H9 (cell line): ENCODE measurements at regions not wholly inside any gene's neighbourhood (a gene's known extent, or its start where the extent isn't known, plus 50 kb on each side); places are given as distances from the start of the nearest gene placed in this dataset.

Experiments used
- DNase-seq: peaks from one replicate; pipeline ENCODE4 v3.0.0-alpha.2; 2017
- H2AFZ ChIP-seq: one replicate; pipeline ENCODE4 v1.6.1; 2013; ENCODE audit warnings: mild to moderate bottlenecking, low read length, control low read depth, moderate library complexity
- H2AK5ac ChIP-seq: 2 replicates; pipeline ENCODE4 v1.6.1; 2013; ENCODE audit warnings: low read length, control low read depth, mixed read lengths; ENCODE audit not compliant: insufficient read length
- H2BK120ac ChIP-seq: one replicate; pipeline ENCODE4 v1.6.1; 2013; ENCODE audit warnings: low read depth, mild to moderate bottlenecking, low read length, control low read depth, inconsistent platforms; ENCODE audit not compliant: poor library complexity, severe bottlenecking
- H2BK12ac ChIP-seq: 2 replicates; pipeline ENCODE4 v1.6.1; 2013; ENCODE audit warnings: low read length, control low read depth, mixed read lengths, low read depth; ENCODE audit not compliant: insufficient read length
- H2BK15ac ChIP-seq: 2 replicates; pipeline ENCODE4 v1.6.1; 2013; ENCODE audit warnings: low read depth, low read length, control low read depth
- H2BK20ac ChIP-seq: one replicate; pipeline ENCODE4 v1.6.1; 2013; ENCODE audit warnings: low read depth, mild to moderate bottlenecking, low read length, control low read depth, inconsistent platforms; ENCODE audit not compliant: poor library complexity, severe bottlenecking
- H2BK5ac ChIP-seq: 2 replicates; pipeline ENCODE4 v1.6.1; 2013; ENCODE audit warnings: low read length, control low read depth, mixed read lengths; ENCODE audit not compliant: insufficient read length
- H3K14ac ChIP-seq: 2 replicates; pipeline ENCODE4 v1.6.1; 2013; ENCODE audit warnings: low read length, control low read depth; ENCODE audit not compliant: insufficient read depth
- H3K18ac ChIP-seq: 2 replicates; pipeline ENCODE4 v1.6.1; 2013; ENCODE audit warnings: low read depth, mild to moderate bottlenecking, mixed read lengths, low read length, control low read depth; ENCODE audit not compliant: insufficient read length
- H3K23ac ChIP-seq: 2 replicates; pipeline ENCODE4 v1.6.1; 2013; ENCODE audit warnings: low read length, control low read depth, mixed read lengths, low read depth; ENCODE audit not compliant: insufficient read length
- H3K23me2 ChIP-seq: 2 replicates; pipeline ENCODE4 v1.6.1; 2013; ENCODE audit warnings: low read depth, mild to moderate bottlenecking, mixed read lengths, low read length, control low read depth; ENCODE audit not compliant: insufficient read length, poor library complexity, severe bottlenecking
- H3K27ac ChIP-seq: 2 replicates; pipeline ENCODE4 v1.5.1; 2013; ENCODE audit warnings: low read length, control low read depth, mixed read lengths, low read depth; ENCODE audit not compliant: insufficient read length
- H3K27me3 ChIP-seq: 2 replicates; pipeline ENCODE4 v1.6.1; 2013; ENCODE audit warnings: low read length, control low read depth, inconsistent platforms; ENCODE audit not compliant: insufficient read depth
- H3K4ac ChIP-seq: 2 replicates; pipeline ENCODE4 v1.6.1; 2013; ENCODE audit warnings: low read depth, mild to moderate bottlenecking, control low read depth, inconsistent platforms, low read length, moderate library complexity
- H3K4me1 ChIP-seq: 2 replicates; pipeline ENCODE4 v1.6.1; 2013; ENCODE audit warnings: low read length, control low read depth, inconsistent platforms; ENCODE audit not compliant: insufficient read depth
- H3K4me2 ChIP-seq: 2 replicates; pipeline ENCODE4 v1.6.1; 2013; ENCODE audit warnings: low read length, control low read depth, mixed read lengths; ENCODE audit not compliant: insufficient read length, insufficient read depth
- H3K56ac ChIP-seq: 2 replicates; pipeline ENCODE4 v1.6.1; 2013; ENCODE audit warnings: low read depth, mild to moderate bottlenecking, mixed read lengths, low read length, control low read depth; ENCODE audit not compliant: insufficient read length
- H3K79me1 ChIP-seq: 2 replicates; pipeline ENCODE4 v1.6.1; 2013; ENCODE audit warnings: low read depth, mild to moderate bottlenecking, moderate library complexity, low read length, control low read depth, inconsistent platforms; ENCODE audit not compliant: insufficient read depth, poor library complexity, severe bottlenecking
- H3K79me2 ChIP-seq: 2 replicates; pipeline ENCODE4 v1.6.1; 2013; ENCODE audit warnings: low read length, control low read depth, inconsistent platforms; ENCODE audit not compliant: insufficient read depth
- H3K9ac ChIP-seq: 2 replicates; pipeline ENCODE4 v1.6.1; 2013; ENCODE audit warnings: low read length, control low read depth, mixed read lengths; ENCODE audit not compliant: insufficient read length; ENCODE audit errors: extremely low read depth
- H3K9me3 ChIP-seq: one replicate; pipeline ENCODE4 v1.6.1; 2013; ENCODE audit warnings: low read depth, low read length, inconsistent platforms; ENCODE audit not compliant: control insufficient read depth
- H3T11ph ChIP-seq: one replicate; pipeline ENCODE4 v1.6.1; 2013; ENCODE audit warnings: mild to moderate bottlenecking, low read length, control low read depth, inconsistent platforms
- H4K20me1 ChIP-seq: one replicate; pipeline ENCODE4 v1.6.1; 2013; ENCODE audit not compliant: control insufficient read depth, insufficient read length, insufficient read depth
- H4K5ac ChIP-seq: 2 replicates; pipeline ENCODE4 v1.6.1; 2013; ENCODE audit warnings: low read depth, mild to moderate bottlenecking, mixed read lengths, low read length, control low read depth; ENCODE audit not compliant: insufficient read length
- H4K8ac ChIP-seq: replicated peaks from 2 replicates; pipeline ENCODE4 v1.6.1; 2013; ENCODE audit warnings: low read length, control low read depth, mixed read lengths, low read depth; ENCODE audit not compliant: insufficient read length
- H4K91ac ChIP-seq: 2 replicates; pipeline ENCODE4 v1.6.1; 2013; ENCODE audit warnings: low read depth, mild to moderate bottlenecking, moderate library complexity, mixed read lengths, low read length, control low read depth; ENCODE audit not compliant: insufficient read length
- H3K27ac Mint-ChIP-seq, 3 experiments: 2 replicates in 2 of 3; 3 replicates in 1 of 3; pipeline ENCODE4 v1.8.0; 2020 to 2021; ENCODE audit warnings: mixed read lengths in 3 of 3, mild to moderate bottlenecking in 1 of 3, moderate library complexity in 1 of 3
- H3K27me3 Mint-ChIP-seq: 2 replicates; pipeline ENCODE4 v1.8.0; 2021; ENCODE audit warnings: low read depth, mild to moderate bottlenecking, moderate library complexity, mixed read lengths
- H3K36me3 Mint-ChIP-seq, 3 experiments: 2 replicates in 2 of 3; 3 replicates in 1 of 3; pipeline ENCODE4 v1.8.0; 2020 to 2021; ENCODE audit warnings: low read depth in 3 of 3, mixed read lengths in 3 of 3; ENCODE audit not compliant: insufficient read depth in 1 of 3
- H3K4me1 Mint-ChIP-seq, 2 experiments: 2 replicates each; pipeline ENCODE4 v1.8.0; 2020; ENCODE audit warnings: mixed read lengths in 2 of 2
- H3K4me3 Mint-ChIP-seq, 2 experiments: 2 replicates in 1 of 2; 3 replicates in 1 of 2; pipeline ENCODE4 v1.8.0; 2020 to 2021; ENCODE audit warnings: mild to moderate bottlenecking in 2 of 2, mixed read lengths in 2 of 2, moderate library complexity in 1 of 2
- H3K9me3 Mint-ChIP-seq, 2 experiments: 2 replicates in 1 of 2; 3 replicates in 1 of 2; pipeline ENCODE4 v1.8.0; 2020; ENCODE audit warnings: mild to moderate bottlenecking in 2 of 2, mixed read lengths in 2 of 2, moderate library complexity in 1 of 2
- CTCF ChIP-seq: fragments of 200-600 bp; sonication (generic); conservative IDR thresholded peaks from 3 replicates; pipeline ENCODE4 v1.8.0; 2021; ENCODE audit warnings: antibody characterized with exemption, mild to moderate bottlenecking
- WGBS: extraction: QIAGEN DNeasy Blood & Tissue Kit; methylation state at CpG from one replicate; pipeline ENCODE4 v1.1.7; 2013; ENCODE audit warnings: missing lambda C conversion rate, low lambda C conversion rate, mixed read lengths; ENCODE audit not compliant: insufficient read length; ENCODE audit errors: extremely low coverage; 5-methylcytosine and 5-hydroxymethylcytosine counted together

- H3K27ac ChIP-seq: no peak overlapping the region
- H3T11ph ChIP-seq: no peak overlapping the region
- no peak overlapping the region for H3K23ac ChIP-seq
- H2AK5ac ChIP-seq: no peak overlapping the region
- no peak overlapping the region for H4K91ac ChIP-seq
- WGBS: no CpG with 5 or more reads among the region's 3 CpGs
- no peak overlapping the region for H2BK5ac ChIP-seq
- Mint-ChIP-seq H3K27ac (no peak overlapping the region), H3K9me3 (no peaks in the 10 kb centered on the region), H3K27me3 (no peaks in the 10 kb centered on the region), H3K36me3 (no peaks in the 10 kb centered on the region), H3K4me1 (peaks cover 8 to 20% of the 10 kb centered on the region in 2 experiments), H3K4me3 (no peak overlapping the region)
- H3K79me2 ChIP-seq: no peaks in the 10 kb centered on the region
- no peak overlapping the region for H2BK15ac ChIP-seq
- no peak overlapping the region for H2BK20ac ChIP-seq
- no peak overlapping the region for H2BK120ac ChIP-seq
- no peak overlapping the region for H3K14ac ChIP-seq
- no peak overlapping the region for H3K4me2 ChIP-seq
- no peaks in the 10 kb centered on the region; the same call in 1 of the 2 replicates for H3K4me1 ChIP-seq
- no peak overlapping the region for H2BK12ac ChIP-seq
- H3K18ac ChIP-seq: no peak overlapping the region
- no peaks in the 10 kb centered on the region for H4K20me1 ChIP-seq
- TF ChIP-seq CTCF: no peak
- no peak overlapping the region for H4K8ac ChIP-seq
- H3K27me3 ChIP-seq: no peaks in the 10 kb centered on the region
- no peak overlapping the region for H3K4ac ChIP-seq
- no peak overlapping the region for H4K5ac ChIP-seq
- H3K23me2 ChIP-seq: no peaks in the 10 kb centered on the region
- H3K9ac ChIP-seq: no peak overlapping the region
- H3K56ac ChIP-seq: no peak overlapping the region
- H2AFZ ChIP-seq: no peak overlapping the region
- DNase-seq: no peak
- no peaks in the 10 kb centered on the region for H3K79me1 ChIP-seq
- no peaks in the 10 kb centered on the region for H3K9me3 ChIP-seq
Observed at GRCh38 chr3:464255-464654, 267.7 kb downstream of the CHL1 start.
